Upper lobe of right lung (tissue), 1 donor: ENCODE measurements at regions not wholly inside any gene's neighbourhood (a gene's known extent, or its start where the extent isn't known, plus 50 kb on each side); places are given as distances from the start of the nearest gene placed in this dataset.

Experiments used
- ATAC-seq: fragments of 200-7000 bp; cut with Tn5 transposase; one replicate; pipeline ENCODE4 v1.9.1; 2020; ENCODE audit warnings: mild to moderate bottlenecking, moderate library complexity
- DNase-seq: peaks from one replicate; pipeline ENCODE4 v3.0.0-alpha.2; 2020
- H3K27ac ChIP-seq: fragments of 200-600 bp; one replicate; pipeline ENCODE4 v1.8.0; 2022
- H3K27me3 ChIP-seq: fragments of 200-600 bp; one replicate; pipeline ENCODE4 v1.8.0; 2022; ENCODE audit warnings: mild to moderate bottlenecking
- H3K36me3 ChIP-seq: fragments of 200-600 bp; one replicate; pipeline ENCODE4 v1.8.0; 2022
- H3K4me1 ChIP-seq: fragments of 200-600 bp; one replicate; pipeline ENCODE4 v1.8.0; 2022
- H3K4me3 ChIP-seq: fragments of 200-600 bp; one replicate; pipeline ENCODE4 v1.8.0; 2022; ENCODE audit warnings: mild to moderate bottlenecking
- H3K9me3 ChIP-seq: fragments of 200-600 bp; one replicate; pipeline ENCODE4 v1.8.0; 2022
- CTCF ChIP-seq: fragments of 200-600 bp; IDR thresholded peaks from one replicate; pipeline ENCODE4 v1.8.0; 2022; ENCODE audit warnings: antibody characterized with exemption
- intact Hi-C: fragments of 100-400 bp; cut with DNase I; formaldehyde crosslinking; loops from one replicate; pipeline ENCODE4 v1.11.0; 2022
- donor health status: DM: no; HTN: yes; CAD: no; lungs with severe emphysema.

DNA sequence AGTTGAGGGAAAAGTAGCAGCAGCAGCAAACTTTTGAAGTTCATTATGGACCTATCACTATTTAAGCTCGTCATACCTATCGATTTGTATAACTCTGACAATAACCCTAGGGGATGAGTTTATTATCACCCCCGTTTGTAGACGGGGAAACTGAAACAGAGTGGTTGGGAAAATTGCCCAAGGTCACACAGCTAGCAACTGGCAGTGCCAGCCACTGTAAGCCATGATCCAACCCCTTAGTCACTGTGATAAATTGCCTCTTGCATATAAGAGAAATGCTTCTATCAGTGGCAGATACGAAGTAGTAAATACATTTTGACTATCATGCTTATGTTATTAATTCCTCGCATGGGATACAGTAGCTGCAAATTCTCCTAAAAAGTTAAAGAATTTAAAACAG, 73.3 kb upstream of the ATP10B start:
- no peaks in the 10 kb centered on the region for H3K27me3 ChIP-seq
- no peaks in the 10 kb centered on the region for H3K9me3 ChIP-seq
- no peaks in the 10 kb centered on the region for H3K36me3 ChIP-seq
- intact Hi-C loops, result no loop called here
- no peak overlapping the region for H3K27ac ChIP-seq
- DNase-seq (no peak), ATAC-seq (no peak)
- H3K4me3 ChIP-seq, result no peak overlapping the region
- peaks cover 16% of the 10 kb centered on the region for H3K4me1 ChIP-seq
- no peak for TF ChIP-seq CTCF

- no peak for TF ChIP-seq CTCF
- H3K4me1 ChIP-seq, result peaks cover 16% of the 10 kb centered on the region
- no peak overlapping the region for H3K4me3 ChIP-seq
- H3K36me3 ChIP-seq, result no peaks in the 10 kb centered on the region
- ATAC-seq (peak; percentile 91), DNase-seq (no peak)
- intact Hi-C loops, result no loop called here
- no peaks in the 10 kb centered on the region for H3K27me3 ChIP-seq
- no peaks in the 10 kb centered on the region for H3K9me3 ChIP-seq
- no peak overlapping the region for H3K27ac ChIP-seq
These were observed 72.1 kb upstream of the ATP10B start for GRCh38 chr5:160923936-160924710.

DNA sequence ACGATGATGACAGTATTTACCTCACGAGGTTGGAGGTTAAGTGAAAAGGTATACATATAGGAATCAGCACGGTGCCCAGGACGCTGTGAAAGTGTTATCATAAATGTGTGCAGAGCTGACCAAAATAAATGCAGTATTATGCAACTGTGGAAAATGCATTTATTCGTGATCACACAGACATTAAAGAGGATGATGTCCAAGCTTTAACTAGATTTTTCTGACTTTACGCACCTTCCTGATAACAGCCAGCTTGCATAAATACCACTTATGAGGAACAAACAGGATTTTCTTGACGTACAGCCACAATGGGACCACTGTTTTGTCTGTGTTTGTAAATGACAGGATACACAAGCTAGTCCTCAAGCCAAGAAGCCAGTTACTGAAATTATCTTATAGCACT, 71.4 kb upstream of the ATP10B start:
- intact Hi-C loops, result no loop called here
- H3K27ac ChIP-seq, result no peak overlapping the region
- no peaks in the 10 kb centered on the region for H3K9me3 ChIP-seq
- TF ChIP-seq CTCF, result no peak
- H3K36me3 ChIP-seq, result no peaks in the 10 kb centered on the region
- no peaks in the 10 kb centered on the region for H3K27me3 ChIP-seq
- no peak for ATAC-seq
- no peak overlapping the region for H3K4me3 ChIP-seq
- H3K4me1 ChIP-seq, result peaks cover 16% of the 10 kb centered on the region
- no peak for DNase-seq

DNA sequence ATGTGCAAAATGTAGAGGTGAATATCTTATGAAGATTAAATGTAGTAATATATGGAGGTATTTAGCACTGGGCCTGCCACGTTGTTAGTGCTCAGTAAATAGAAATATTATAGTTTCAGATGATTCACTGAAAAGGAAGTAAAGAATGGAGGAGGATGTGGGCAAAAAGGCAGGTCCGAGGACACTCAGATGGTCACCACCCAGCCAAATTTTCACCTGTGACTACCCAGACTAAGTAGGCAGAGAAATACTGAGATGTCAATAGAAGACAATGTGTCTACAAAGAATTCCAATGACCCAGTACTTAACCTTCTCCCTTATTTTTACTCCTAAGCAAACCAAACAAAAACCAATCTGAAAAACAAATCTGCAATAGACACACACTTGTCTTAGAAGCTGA, 70.3 kb upstream of the ATP10B start:
- H3K4me1 ChIP-seq, result peaks cover 13% of the 10 kb centered on the region
- intact Hi-C loops, result no loop called here
- no peak for ATAC-seq

DNA sequence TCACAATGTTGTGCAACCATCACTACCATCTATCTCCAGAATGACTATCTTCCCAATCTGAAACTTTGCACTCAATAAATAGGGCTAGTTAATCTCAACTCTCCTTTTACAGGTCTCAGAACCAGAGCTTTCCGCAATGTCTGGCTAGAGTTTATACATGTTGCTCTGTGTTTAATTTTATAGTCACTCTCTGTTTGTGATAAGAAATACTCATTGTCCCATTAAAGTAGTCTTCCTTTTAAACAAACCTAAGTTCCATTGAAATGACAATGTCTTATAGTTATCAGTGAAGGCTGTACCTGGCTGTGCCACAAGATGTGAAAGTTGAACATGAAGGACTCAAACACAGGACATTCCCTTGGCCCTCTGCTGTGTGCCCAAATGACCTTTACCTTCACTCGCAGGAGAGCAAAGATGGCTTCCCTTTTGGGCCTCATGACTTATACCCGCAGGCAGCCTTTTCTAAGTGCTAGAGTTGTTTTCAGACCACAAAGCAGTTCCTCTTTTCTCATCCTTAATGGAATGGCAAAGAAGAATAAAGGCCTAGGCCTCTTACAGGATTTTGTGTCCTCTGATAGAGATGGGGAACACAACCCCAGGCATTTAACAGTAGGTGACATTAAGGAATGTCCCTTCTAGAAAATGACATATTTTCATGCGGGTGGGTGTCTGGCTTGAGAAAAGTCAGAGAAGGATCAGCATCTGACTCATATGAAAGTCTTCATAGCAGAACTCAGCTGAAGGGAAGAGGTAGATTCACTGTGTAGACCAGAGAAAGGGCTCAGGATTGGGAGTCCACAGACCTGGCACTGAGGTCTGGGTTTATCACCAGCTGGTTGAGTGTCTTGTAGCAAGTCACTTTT, 69.6 kb upstream of the ATP10B start:
- H3K27ac ChIP-seq, result no peak overlapping the region
- DNase-seq (no peak), ATAC-seq (no peak)
- no peaks in the 10 kb centered on the region for H3K36me3 ChIP-seq
- intact Hi-C loops, result no loop called here
- no peak overlapping the region for H3K4me3 ChIP-seq
- TF ChIP-seq CTCF, result no peak
- H3K9me3 ChIP-seq, result no peaks in the 10 kb centered on the region
- H3K27me3 ChIP-seq, result no peaks in the 10 kb centered on the region
- peaks cover 6% of the 10 kb centered on the region for H3K4me1 ChIP-seq

More for the DNA sequence above, 70.3 kb upstream of the ATP10B start:
- H3K27ac ChIP-seq, result no peak overlapping the region
- DNase-seq, result no peak
- no peak overlapping the region for H3K4me3 ChIP-seq
- H3K36me3 ChIP-seq, result no peaks in the 10 kb centered on the region
- no peaks in the 10 kb centered on the region for H3K9me3 ChIP-seq
- TF ChIP-seq CTCF, result no peak
- no peaks in the 10 kb centered on the region for H3K27me3 ChIP-seq
